ENCODE measurements at regions not wholly inside any gene's neighbourhood (a gene's known extent, or its start where the extent isn't known, plus 50 kb on each side); places are given as distances from the start of the nearest gene placed in this dataset.

GRCh38 chr5:51652980-51653379 is 269.7 kb downstream of the ISL1 start:
- no peak for DNase-seq (ENCODE audit: extremely low spot score in 2 of 2)
- Histone ChIP-seq H3K36me3 (no peaks in the 10 kb centered on the region), H3K4me3 (no peak overlapping the region), H3K9me3 (no peaks in the 10 kb centered on the region), H3K4me1 (no peaks in the 10 kb centered on the region), H3K27ac (no peak overlapping the region), H3K27me3 (no peaks in the 10 kb centered on the region)
- intact Hi-C loops (cut with DNase I), result no loop called here
- TF ChIP-seq CTCF (IDR thresholded peaks at IDR 0.05), result no peak
- TF ChIP-seq POLR2A (IDR thresholded peaks at IDR 0.05), result no peak
- no peak for TF ChIP-seq POLR2AphosphoS5 (IDR thresholded peaks at IDR 0.05; ENCODE audit: insufficient read depth in 1 of 2, low read depth in 1 of 2)

GRCh38 chr5:51657340-51658240 is 274.3 kb downstream of the ISL1 start:
- H3K36me3 ChIP-seq, result no peaks in the 10 kb centered on the region
- DNase-seq (ENCODE audit: extremely low spot score in 2 of 2), result no peak
- no peak overlapping the region for H3K27ac ChIP-seq
- TF ChIP-seq CTCF (IDR thresholded peaks at IDR 0.05) (no peak), POLR2AphosphoS5 (IDR thresholded peaks at IDR 0.05; ENCODE audit: insufficient read depth in 1 of 2, low read depth in 1 of 2) (no peak), POLR2A (IDR thresholded peaks at IDR 0.05) (no peak)
- H3K4me1 ChIP-seq, result peaks cover 6% of the 10 kb centered on the region
- no peaks in the 10 kb centered on the region for H3K9me3 ChIP-seq
- no peaks in the 10 kb centered on the region for H3K27me3 ChIP-seq
- intact Hi-C loops (cut with DNase I), result no loop called here
- no peak overlapping the region for H3K4me3 ChIP-seq

- H3K27me3 ChIP-seq, result no peaks in the 10 kb centered on the region
- H3K9me3 ChIP-seq, result no peaks in the 10 kb centered on the region
- H3K36me3 ChIP-seq, result no peaks in the 10 kb centered on the region
- no peak overlapping the region for H3K4me3 ChIP-seq
- DNase-seq (ENCODE audit: extremely low spot score in 2 of 2), result no peak
- no peak overlapping the region for H3K27ac ChIP-seq
- intact Hi-C loops (cut with DNase I), result no loop called here
- TF ChIP-seq POLR2A (IDR thresholded peaks at IDR 0.05), result no peak
- TF ChIP-seq CTCF (IDR thresholded peaks at IDR 0.05), result no peak
- no peak for TF ChIP-seq POLR2AphosphoS5 (IDR thresholded peaks at IDR 0.05; ENCODE audit: insufficient read depth in 1 of 2, low read depth in 1 of 2)
- H3K4me1 ChIP-seq, result peaks cover 6% of the 10 kb centered on the region
These were observed 278.5 kb downstream of the ISL1 start for GRCh38 chr5:51661646-51662265.

GRCh38 chr5:51664491-51665250 is 281.4 kb downstream of the ISL1 start:
- Histone ChIP-seq H3K4me1 (no peaks in the 10 kb centered on the region), H3K27ac (no peak overlapping the region), H3K36me3 (no peaks in the 10 kb centered on the region), H3K4me3 (no peak overlapping the region), H3K27me3 (no peaks in the 10 kb centered on the region), H3K9me3 (no peaks in the 10 kb centered on the region)
- intact Hi-C loops (cut with DNase I), result no loop called here
- no peak for DNase-seq (ENCODE audit: extremely low spot score in 2 of 2)
- TF ChIP-seq POLR2A (IDR thresholded peaks at IDR 0.05) (no peak), POLR2AphosphoS5 (IDR thresholded peaks at IDR 0.05; ENCODE audit: insufficient read depth in 1 of 2, low read depth in 1 of 2) (no peak), CTCF (IDR thresholded peaks at IDR 0.05) (no peak)
